K562 (cell line): ENCODE measurements at regions not wholly inside any gene's neighbourhood (a gene's known extent, or its start where the extent isn't known, plus 50 kb on each side); places are given as distances from the start of the nearest gene placed in this dataset.

Source experiments
- ATAC-seq: fragments of 200-7000 bp; cut with Tn5 transposase; 3 replicates; pipeline ENCODE4 v1.9.1; 2020; ENCODE audit warnings: moderate library complexity
- BruUV-seq: library from RNA; stranded (reverse); fragments of 400-500 nt; replicated peaks from 2 replicates; lab custom pipeline; 2021; lab: Mats Ljungman, UMichigan
- CTCF ChIA-PET: fragments of 300-600 bp; formaldehyde crosslinking; extraction: SDS; loops from one replicate; lab custom pipeline; 2021; ENCODE audit warnings: low intra/inter-chr PET ratio; lab: Yijun Ruan, JAX
- POLR2A ChIA-PET: fragments of 300-600, 350-650 bp; sonication (Branson Sonifier 250); formaldehyde crosslinking; extraction: SDS; loops from one replicate; lab custom pipeline; 2021; ENCODE audit warnings: antibody characterized with exemption, inconsistent platforms; lab: Yijun Ruan, JAX
- DNase-seq, 4 experiments: peaks; one replicate each; pipeline versions ENCODE4 v3.0.0 to v3.0.0-alpha.2; 2011 to 2018; ENCODE audit warnings: low spot score in 3 of 4, mixed read lengths in 3 of 4; ENCODE audit errors: extremely low read depth in 1 of 4
- FAIRE-seq: peaks from 2 replicates; lab custom pipeline; 2011; peaks lifted over from hg19 to GRCh38; lab: Jason Lieb, UNC
- H2AFZ ChIP-seq: 2 replicates; pipeline ENCODE4 v1.6.0; 2011; ENCODE audit warnings: low read depth, low read length, control low read depth, inconsistent platforms
- H3K27ac ChIP-seq: fragments of 200-600 bp; 3 replicates; pipeline ENCODE4 v1.8.0; 2011; ENCODE audit warnings: low read depth, mild to moderate bottlenecking, control low read depth, inconsistent platforms, low read length, moderate library complexity, mixed read lengths; ENCODE audit errors: extremely low read depth
- H3K27me3 ChIP-seq, 2 experiments: fragments of 300-600 bp in 1 of 2; 2 replicates in 1 of 2; 3 replicates in 1 of 2; pipeline versions ENCODE4 v1.6.0 to v1.8.0; 2011; ENCODE audit warnings: inconsistent platforms in 2 of 2, low read length in 2 of 2, mild to moderate bottlenecking in 1 of 2, mixed read lengths in 1 of 2, moderate library complexity in 1 of 2; ENCODE audit not compliant: control insufficient read depth in 2 of 2, insufficient read depth in 2 of 2
- H3K36me3 ChIP-seq: fragments of 300-600 bp; 3 replicates; pipeline ENCODE4 v1.8.0; 2011; ENCODE audit warnings: mild to moderate bottlenecking, low read length, inconsistent platforms; ENCODE audit not compliant: control insufficient read depth, insufficient read depth
- H3K4me1 ChIP-seq, 2 experiments: fragments of 200-600 bp in 1 of 2; replicated peaks in 1 of 2; 2 replicates in 1 of 2; 3 replicates in 1 of 2; pipeline versions ENCODE4 v1.5.1 to v1.8.0; 2011; ENCODE audit warnings: inconsistent platforms in 2 of 2, low read length in 2 of 2, mild to moderate bottlenecking in 1 of 2, mixed read lengths in 1 of 2, moderate library complexity in 1 of 2; ENCODE audit not compliant: control insufficient read depth in 2 of 2, insufficient read depth in 2 of 2
- H3K4me2 ChIP-seq: 2 replicates; pipeline ENCODE4 v1.6.1; 2011; ENCODE audit warnings: low read length, control low read depth, inconsistent platforms, mixed read lengths; ENCODE audit not compliant: insufficient read depth
- H3K4me3 ChIP-seq: fragments of 200-600 bp; sonication (generic), shearing (Covaris generic); 2 replicates; pipeline ENCODE4 v1.5.1; 2016; ENCODE audit warnings: control low read depth, inconsistent platforms
- H3K79me2 ChIP-seq: fragments of 200-600 bp; 3 replicates; pipeline ENCODE4 v1.8.0; 2011; ENCODE audit warnings: low read length, inconsistent platforms; ENCODE audit not compliant: control insufficient read depth, insufficient read depth
- H3K9ac ChIP-seq, 2 experiments: 2 replicates each; pipeline versions ENCODE4 v1.6.0 to v1.6.1; 2011; ENCODE audit warnings: low read depth in 2 of 2, low read length in 2 of 2, control low read depth in 1 of 2, inconsistent platforms in 1 of 2, mild to moderate bottlenecking in 1 of 2, mixed read lengths in 1 of 2; ENCODE audit not compliant: insufficient read depth in 1 of 2
- H3K9me1 ChIP-seq: one replicate; pipeline ENCODE4 v1.6.0; 2011; ENCODE audit warnings: inconsistent platforms, mild to moderate bottlenecking, low read length, moderate library complexity; ENCODE audit not compliant: control insufficient read depth, insufficient read depth
- H3K9me3 ChIP-seq: replicated peaks from 2 replicates; pipeline ENCODE4 v1.5.1; 2011; ENCODE audit warnings: low read depth, low read length, inconsistent platforms; ENCODE audit not compliant: control insufficient read depth, insufficient read depth
- H4K20me1 ChIP-seq: replicated peaks from 2 replicates; pipeline ENCODE4 v1.6.1; 2011; ENCODE audit warnings: low read length, inconsistent platforms, mixed read lengths; ENCODE audit not compliant: control insufficient read depth, insufficient read depth
- AFF1 ChIP-seq, 2 experiments: fragments of 450-650 bp; IDR thresholded peaks; 2 replicates each; pipeline ENCODE4 v1.6.1; 2018; ENCODE audit warnings: mild to moderate bottlenecking in 2 of 2, low read depth in 1 of 2; ENCODE audit not compliant: partially characterized antibody in 2 of 2
- ATF6 ChIP-seq: sonication (generic); formaldehyde crosslinking; IDR thresholded peaks from 2 replicates; pipeline ENCODE4 v1.4.0; 2020; ENCODE audit warnings: mild to moderate bottlenecking, missing genetic modification reagents
- FOXP4 ChIP-seq: sonication (generic); formaldehyde crosslinking; IDR thresholded peaks from 2 replicates; pipeline ENCODE4 v1.8.0; 2022; ENCODE audit warnings: mild to moderate bottlenecking, missing genetic modification reagents, borderline replicate concordance
- IRF2 ChIP-seq: sonication (generic); formaldehyde crosslinking; IDR thresholded peaks from 2 replicates; pipeline ENCODE4 v1.8.1; 2022; ENCODE audit warnings: mild to moderate bottlenecking, missing genetic modification reagents
- NEUROD1 ChIP-seq: fragments of 150-350 bp; IDR thresholded peaks from 2 replicates; pipeline ENCODE4 v1.6.1; 2014; ENCODE audit warnings: borderline replicate concordance, low read length, low read depth; ENCODE audit not compliant: partially characterized antibody
- NR3C1 ChIP-seq: sonication (generic); formaldehyde crosslinking; IDR thresholded peaks from 2 replicates; pipeline ENCODE4 v1.8.1; 2022; ENCODE audit warnings: missing genetic modification reagents
- SAFB2 ChIP-seq: fragments of 200-400 bp; formaldehyde crosslinking; IDR thresholded peaks from 2 replicates; pipeline ENCODE4 v1.6.1; 2018; ENCODE audit warnings: borderline replicate concordance, low read length, low read depth, moderate library complexity; ENCODE audit not compliant: severe bottlenecking
- SMAD4 ChIP-seq: fragments of 250-450 bp; sonication (Bioruptor Pico); conservative IDR thresholded peaks from 2 replicates; pipeline ENCODE4 v1.8.0; 2021; ENCODE audit warnings: inconsistent platforms, mild to moderate bottlenecking, moderate library complexity
- ZNF124 ChIP-seq: sonication (generic); formaldehyde crosslinking; IDR thresholded peaks from 2 replicates; pipeline ENCODE4 v1.8.1; 2022; ENCODE audit warnings: missing genetic modification reagents
- whole genome bisulfite sequencing: fragments of 100-300 bp; shearing (Covaris generic); methylation state at CpG from one replicate; pipeline ENCODE4 v1.1.6; 2016; ENCODE audit warnings: low coverage, mixed read lengths; ENCODE audit not compliant: insufficient coverage; ENCODE audit errors: missing lambda C conversion rate; 5-methylcytosine and 5-hydroxymethylcytosine counted together
- in situ Hi-C: fragments of 300-500 bp; cut with MboI; formaldehyde crosslinking; loops from 4 replicates; pipeline ENCODE4 v1.15.0; 2018; ENCODE audit warnings: inconsistent platforms, mixed read lengths
- intact Hi-C: fragments of 100-400 bp; cut with micrococcal nuclease; formaldehyde crosslinking; loops from 2 replicates; pipeline ENCODE4 v1.14.2; 2022

GRCh38 chr14:55832974-55833373 is 253.0 kb downstream of the KTN1 start (continued):
- TF ChIP-seq FOXP4 (no peak), IRF2 (CRISPR knock-in tag) (no peak), ZNF124 (CRISPR knock-in tag) (no peak), AFF1 (IDR thresholded peaks at IDR 0.05; ENCODE audit: low read depth in 1 of 2, partially characterized antibody in 2 of 2) (no peak)

GRCh38 chr14:55834390-55834789 is 254.4 kb downstream of the KTN1 start:
- no peak for DNase-seq
- Histone ChIP-seq H3K27me3 (no peaks in the 10 kb centered on the region), H3K9me3 (no peaks in the 10 kb centered on the region), H3K4me2 (no peak overlapping the region), H3K9ac (no peak overlapping the region), H2AFZ (no peak overlapping the region), H3K4me1 (no peaks in the 10 kb centered on the region), H3K79me2 (no peaks in the 10 kb centered on the region), H3K9me1 (no peaks in the 10 kb centered on the region), H3K4me3 (no peak overlapping the region), H3K27ac (no peak overlapping the region), H3K36me3 (no peaks in the 10 kb centered on the region), H4K20me1 (no peaks in the 10 kb centered on the region)
- no peak for ATAC-seq
- WGBS = 0% methylated on average over 2 of the region's 2 CpGs
- in situ Hi-C loops = no loop called here
- CTCF ChIA-PET = no interaction called here
- BruUV-seq = no TSS peak
- POLR2A ChIA-PET = interaction anchor here (0.6 to 1.1 kb wide), 2 partner anchors 82 to 253 kb away, joined by 3 read pairs; no protein-coding TSS in a partner anchor
- FAIRE-seq = no peak
- intact Hi-C loops = no loop called here
- TF ChIP-seq SAFB2 (no peak), SMAD4 (CRISPR knock-in tag) (no peak), NEUROD1 (no peak), ATF6 (CRISPR knock-in tag) (no peak), NR3C1 (CRISPR knock-in tag) (no peak)
